ENCODE measurements at regions not wholly inside any gene's neighbourhood (a gene's known extent, or its start where the extent isn't known, plus 50 kb on each side); places are given as distances from the start of the nearest gene placed in this dataset.

DNA sequence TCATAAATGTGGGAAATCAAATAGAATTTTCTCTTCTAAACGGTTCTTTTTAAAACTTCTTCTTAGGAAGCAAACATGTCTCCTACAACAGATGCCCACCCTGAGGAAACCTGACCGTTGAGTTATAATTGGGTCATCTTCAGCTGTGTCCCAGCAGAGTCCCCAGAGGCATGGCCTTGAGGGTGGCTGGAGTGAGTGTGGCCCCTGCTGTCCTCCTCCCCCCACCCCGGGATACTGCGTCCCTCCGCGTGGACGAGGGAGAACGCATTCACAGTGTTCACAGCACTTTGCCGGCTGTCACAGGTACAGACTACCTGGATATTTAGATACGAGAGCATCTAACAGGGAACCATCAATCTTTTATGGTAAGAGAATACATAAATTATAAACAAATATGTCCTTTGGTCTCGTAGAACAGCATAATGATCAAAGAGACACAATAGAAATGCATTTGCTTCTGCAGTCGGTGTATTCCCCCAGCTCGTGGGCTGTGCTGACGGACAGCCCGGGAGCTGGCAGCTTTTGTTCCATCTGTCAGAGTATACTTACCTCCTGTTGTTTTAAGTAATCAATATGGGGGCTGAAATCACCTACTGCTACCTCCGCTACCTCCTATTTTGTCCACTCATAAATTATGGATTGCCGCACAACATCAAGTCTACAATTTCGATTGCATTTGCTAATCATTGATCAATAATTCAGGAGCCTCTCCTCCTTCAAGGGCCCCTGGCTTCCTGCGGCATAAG is 214.7 kb downstream of the IRX2 start (continued):
- TF ChIP-seq, protein P1, sequence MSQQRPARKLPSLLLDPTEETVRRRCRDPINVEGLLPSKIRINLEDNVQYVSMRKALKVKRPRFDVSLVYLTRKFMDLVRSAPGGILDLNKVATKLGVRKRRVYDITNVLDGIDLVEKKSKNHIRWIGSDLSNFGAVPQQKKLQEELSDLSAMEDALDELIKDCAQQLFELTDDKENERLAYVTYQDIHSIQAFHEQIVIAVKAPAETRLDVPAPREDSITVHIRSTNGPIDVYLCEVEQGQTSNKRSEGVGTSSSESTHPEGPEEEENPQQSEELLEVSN (IDR thresholded peaks at IDR 0.05): no peak
- no peak for TF ChIP-seq RAD21 (IDR thresholded peaks at IDR 0.05 in 1 of 2, conservative IDR thresholded peaks at IDR 0.05 in 1 of 2; ENCODE audit: low read depth in 2 of 2, low read length in 2 of 2)
- TF ChIP-seq SP1 (IDR thresholded peaks at IDR 0.05; ENCODE audit: low read depth, low read length): no peak
- TF ChIP-seq CREB1 (IDR thresholded peaks at IDR 0.05): no peak
- no peak for TF ChIP-seq BRCA1 (IDR thresholded peaks at IDR 0.05; ENCODE audit: low read depth, low read length)
- TF ChIP-seq, protein P2, sequence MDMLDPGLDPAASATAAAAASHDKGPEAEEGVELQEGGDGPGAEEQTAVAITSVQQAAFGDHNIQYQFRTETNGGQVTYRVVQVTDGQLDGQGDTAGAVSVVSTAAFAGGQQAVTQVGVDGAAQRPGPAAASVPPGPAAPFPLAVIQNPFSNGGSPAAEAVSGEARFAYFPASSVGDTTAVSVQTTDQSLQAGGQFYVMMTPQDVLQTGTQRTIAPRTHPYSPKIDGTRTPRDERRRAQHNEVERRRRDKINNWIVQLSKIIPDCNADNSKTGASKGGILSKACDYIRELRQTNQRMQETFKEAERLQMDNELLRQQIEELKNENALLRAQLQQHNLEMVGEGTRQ (IDR thresholded peaks at IDR 0.05; ENCODE audit: low read length): no peak
- TF ChIP-seq RNF2 (IDR thresholded peaks at IDR 0.05; ENCODE audit: borderline replicate concordance, low read depth, low read length, missing control alignments, poor library complexity, severe bottlenecking): no peak
- TF ChIP-seq NRF1 (IDR thresholded peaks at IDR 0.05; ENCODE audit: low read depth, low read length): no peak
- TF ChIP-seq POLR2A (IDR thresholded peaks at IDR 0.05; ENCODE audit: control extremely low read depth in 1 of 2, low read depth in 2 of 2, low read length in 2 of 2): no peak
- no peak for TF ChIP-seq GTF2F1 (IDR thresholded peaks at IDR 0.05; ENCODE audit: borderline replicate concordance, low read depth, low read length)

Measured in H1 (cell line).